ENCODE measurements at regions not wholly inside any gene's neighbourhood (a gene's known extent, or its start where the extent isn't known, plus 50 kb on each side); places are given as distances from the start of the nearest gene placed in this dataset.
"Not testable (repeated sequence)": the region's sequence is repeated elsewhere in the genome, so short reads cannot be mapped to it uniquely, and the experiment has no call there.

DNA sequence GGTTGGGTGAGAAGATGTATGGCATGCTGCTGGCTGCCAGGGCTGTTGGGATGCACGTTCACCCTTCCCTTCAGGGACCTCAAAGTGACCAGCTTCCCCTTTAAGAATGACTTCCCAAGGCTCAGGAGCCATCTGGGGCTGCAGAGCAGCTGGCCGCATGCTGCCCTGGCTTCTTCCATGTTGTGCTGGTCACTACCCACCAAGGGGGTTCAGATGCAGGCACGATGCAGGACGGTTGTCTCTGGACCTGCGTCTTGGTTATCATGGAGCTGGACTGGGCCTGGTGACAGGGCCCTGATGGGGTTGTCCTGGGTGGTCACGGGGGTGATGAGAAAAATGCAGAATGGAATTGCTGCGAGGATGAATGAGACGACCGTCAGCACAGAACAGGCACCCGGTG lies 297.8 kb downstream of the POTED start:
- DNase-seq = not testable (repeated sequence)

DNA sequence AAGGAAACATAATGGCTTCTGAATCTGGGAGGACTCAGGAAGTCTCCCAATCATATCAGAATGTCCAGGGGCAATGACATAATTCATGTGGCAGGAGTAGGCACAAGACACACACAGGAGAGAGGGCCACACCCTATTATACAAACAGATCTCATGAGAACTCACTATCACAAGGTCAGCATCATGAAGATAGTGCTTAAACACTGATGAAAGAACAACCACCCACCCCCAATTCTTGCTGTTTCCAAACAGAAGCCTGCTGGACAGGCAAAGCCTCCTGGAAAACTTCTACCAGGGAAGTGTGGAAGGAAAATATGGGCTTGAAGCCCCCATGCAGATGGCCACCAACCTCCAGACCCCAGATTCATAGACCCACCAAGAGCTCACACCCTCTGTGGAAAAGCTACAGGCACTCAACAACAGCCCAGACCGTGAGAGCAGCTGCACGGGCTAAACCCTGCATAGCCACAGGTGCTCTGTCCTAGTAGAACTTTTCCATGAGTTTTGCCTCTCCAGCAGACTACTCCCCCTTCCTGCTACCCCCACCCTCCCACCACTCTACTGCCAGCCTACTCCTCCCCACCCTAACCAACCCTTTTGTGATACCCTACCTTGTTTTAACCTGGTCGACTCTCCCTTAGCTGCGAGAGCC lies 287.1 kb downstream of the POTED start:
- DNase-seq = not testable (repeated sequence)

DNA sequence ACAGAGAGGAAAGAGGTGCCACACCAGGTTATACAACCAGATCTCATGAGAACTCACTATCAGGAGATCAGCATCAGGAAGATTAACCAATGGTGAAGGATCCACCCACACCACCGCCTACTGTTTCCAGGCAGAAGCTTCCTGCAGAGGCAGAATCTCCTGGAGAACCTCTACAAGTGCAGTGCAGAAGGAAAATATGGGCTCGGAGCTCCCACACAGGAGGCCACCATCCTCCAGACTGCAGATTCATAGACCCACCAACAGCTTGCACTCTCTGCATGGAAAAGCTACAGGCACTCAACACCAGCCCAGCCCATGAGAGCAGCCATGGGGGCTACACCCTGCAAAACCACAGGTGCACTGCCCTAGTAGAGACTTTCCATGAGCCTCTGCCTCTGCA lies 284.0 kb downstream of the POTED start:
- not testable (repeated sequence) for DNase-seq

DNA sequence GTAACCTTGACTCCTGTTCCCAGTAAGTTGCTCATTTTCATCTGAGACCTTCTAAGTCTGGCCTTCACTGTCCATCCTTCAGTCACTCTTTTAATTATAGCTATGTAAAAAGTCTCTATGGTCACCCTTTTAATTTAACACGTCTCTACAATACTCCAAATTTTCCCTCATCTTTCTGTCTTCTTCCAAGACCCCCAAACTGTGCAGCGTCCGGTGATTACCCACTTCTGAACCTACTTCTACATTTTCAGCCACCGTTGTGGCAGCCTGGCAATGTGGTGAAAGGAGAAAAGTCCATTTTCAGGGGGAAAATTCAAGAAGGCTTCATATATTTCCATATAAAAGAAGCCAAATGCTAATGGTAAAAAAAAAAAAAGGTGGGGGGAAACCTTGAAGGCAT lies 283.4 kb downstream of the POTED start:
- not testable (repeated sequence) for DNase-seq

DNA sequence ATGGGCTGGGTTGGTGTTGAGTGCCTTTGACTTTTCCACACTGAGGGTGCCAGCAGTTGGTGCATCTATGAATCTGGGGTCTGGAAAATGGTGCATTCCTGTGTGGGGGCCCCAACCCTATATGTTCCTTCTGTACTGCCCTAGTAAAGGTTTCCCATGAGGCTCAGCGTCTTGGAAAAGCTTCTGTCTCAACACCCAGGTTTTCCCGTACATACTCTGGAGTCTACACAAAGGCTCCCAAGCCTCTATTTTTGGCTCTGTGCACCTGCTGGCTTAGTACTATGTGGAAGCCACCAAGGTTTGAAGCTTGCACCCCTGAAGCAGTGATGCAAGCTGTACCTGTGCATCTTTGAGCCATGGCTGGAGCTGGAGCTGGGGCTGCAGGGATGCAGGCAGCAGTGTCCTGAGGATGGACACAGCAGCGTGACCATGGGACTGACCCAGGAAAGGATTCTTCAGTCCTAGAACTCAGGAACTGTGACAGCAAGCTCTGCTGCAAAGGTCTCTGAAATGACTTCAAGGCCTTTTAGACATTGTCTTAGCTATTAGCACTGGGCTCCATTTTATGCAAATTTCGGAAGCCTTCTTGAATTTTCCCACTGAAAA lies 282.7 kb downstream of the POTED start:
- DNase-seq = not testable (repeated sequence)

GRCh38 chr21:13889176-13889575 lies 279.6 kb downstream of the POTED start:
- not testable (repeated sequence) for DNase-seq

DNA sequence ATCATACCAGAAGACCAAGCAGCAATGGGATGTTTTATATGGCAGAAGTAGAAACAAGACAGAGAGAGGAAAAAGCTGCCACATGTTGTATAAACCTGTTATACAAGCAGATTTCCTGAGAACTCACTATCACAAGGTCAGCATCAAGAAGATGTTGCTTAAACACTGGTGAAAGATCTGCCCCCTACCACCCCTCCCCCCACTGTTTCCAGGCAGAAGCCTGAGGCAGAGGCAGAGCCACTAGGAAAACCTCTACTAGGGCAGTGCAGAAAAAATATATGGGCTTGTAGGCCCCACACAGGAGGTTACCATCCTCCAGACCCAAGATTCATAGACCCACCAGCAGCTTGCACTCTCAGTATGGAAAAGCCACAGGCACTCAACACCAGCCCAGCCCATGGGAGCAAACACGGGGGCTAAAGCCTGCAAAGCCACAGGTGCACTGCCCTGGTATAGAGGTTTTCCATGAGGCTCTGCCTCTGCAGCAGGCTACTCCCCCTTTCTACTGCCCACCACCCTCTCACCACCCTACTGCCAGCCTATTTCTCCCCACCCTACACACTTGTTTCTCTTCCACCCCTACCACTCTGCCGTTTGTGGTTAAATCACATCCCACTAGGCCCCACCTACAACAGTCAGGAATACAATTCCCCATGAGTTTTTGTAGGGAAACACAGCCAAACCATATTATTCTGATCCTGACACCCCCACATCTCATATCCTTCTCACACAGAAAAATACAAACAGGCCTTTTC lies 274.2 kb downstream of the POTED start:
- DNase-seq = not testable (repeated sequence)

DNA sequence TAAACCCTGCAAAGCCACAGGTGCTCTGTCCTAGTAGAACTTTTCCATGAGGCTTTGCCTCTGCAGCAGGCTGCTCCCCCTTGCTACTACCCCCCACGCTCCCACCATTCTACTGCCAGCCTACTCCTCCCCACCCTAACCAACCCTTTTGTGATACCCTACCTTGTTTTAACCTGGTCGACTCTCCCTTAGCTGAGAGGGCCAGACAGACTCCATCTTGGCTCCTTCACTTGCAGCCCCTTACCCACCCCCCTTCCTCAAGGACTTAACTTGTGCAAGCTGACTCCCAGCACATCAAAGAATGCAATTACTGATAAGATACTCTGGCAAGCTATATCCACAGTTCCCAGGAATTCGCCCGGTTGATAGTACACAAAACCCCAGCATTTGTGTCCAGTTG lies 267.9 kb downstream of the POTED start:
- DNase-seq = not testable (repeated sequence)

DNA sequence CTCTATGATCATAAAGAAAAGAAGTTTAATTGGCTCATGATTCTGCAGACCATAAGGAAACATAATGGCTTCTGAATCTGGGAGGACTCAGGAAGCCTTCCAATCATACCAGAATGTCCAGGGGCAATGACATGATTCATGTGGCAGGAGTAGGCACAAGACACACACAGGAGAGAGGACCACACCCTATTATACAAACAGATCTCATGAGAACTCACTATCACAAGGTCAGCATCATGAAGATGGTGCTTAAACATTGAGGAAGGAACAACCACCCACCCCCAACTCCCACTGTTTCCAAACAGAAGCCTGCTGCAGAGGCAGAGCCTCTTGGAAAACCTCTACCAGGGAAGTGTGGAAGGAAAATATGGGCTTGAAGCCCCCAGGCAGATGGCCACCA lies 267.4 kb downstream of the POTED start:
- DNase-seq = not testable (repeated sequence)

DNA sequence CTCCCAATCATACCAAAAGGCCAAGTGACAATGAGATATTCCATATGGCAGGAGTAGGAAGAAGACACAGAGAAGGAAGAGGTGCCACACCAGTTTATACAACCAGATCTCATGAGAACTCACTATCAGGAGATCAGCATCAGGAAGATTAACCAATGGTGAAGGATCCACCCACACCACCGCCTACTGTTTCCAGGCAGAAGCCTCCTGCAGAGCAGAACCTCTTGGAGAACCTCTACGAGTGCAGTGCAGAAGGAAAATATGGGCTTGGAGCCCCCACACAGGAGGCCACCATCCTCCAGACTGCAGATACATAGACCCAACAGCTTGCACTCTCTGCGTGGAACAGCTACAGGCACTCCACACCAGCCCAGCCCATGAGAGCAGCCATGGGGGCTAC lies 264.4 kb downstream of the POTED start:
- not testable (repeated sequence) for DNase-seq

GRCh38 chr21:13854638-13855037 lies 245.1 kb downstream of the POTED start:
- DNase-seq = no peak

DNA sequence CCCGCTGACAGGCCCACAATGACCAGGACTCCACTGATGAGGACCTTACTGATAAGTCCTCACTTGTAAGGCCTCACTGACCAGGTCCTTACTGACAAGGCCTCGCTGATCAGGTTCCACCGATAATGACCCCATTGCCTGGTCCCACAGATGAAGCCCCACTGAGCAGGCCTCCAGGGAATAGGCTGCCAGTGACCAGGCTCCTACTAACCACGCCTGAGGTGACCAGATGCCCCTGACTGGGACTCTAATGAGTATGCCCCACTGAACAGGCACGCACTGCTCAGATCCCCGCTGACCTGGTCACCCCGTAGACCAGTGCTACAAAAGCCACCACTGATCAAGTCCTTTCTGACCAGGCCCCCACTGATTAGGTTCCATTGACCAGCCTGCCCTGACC lies 241.2 kb downstream of the POTED start:
- not testable (repeated sequence) for DNase-seq

DNA sequence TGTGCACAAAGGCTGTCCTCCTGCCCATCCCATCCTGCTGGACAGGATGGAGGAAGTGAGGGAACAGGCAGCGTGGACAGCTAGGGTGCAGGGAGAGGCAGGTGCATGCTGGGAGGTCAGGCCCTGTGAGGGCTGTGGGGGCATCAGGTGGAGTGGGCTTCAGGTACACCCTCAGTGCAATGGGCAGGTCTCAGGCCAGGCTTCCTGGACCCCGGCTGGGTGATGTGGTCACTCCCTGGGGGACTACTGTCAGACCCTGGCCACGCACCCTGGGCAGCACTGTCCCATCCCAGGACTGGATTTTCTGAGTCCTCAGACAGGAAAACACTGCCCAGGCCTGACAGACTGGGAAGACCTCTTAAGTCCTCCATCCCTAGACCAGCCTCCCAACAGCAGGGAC lies 239.9 kb downstream of the POTED start:
- not testable (repeated sequence) for DNase-seq

- not testable (repeated sequence) for DNase-seq
Measured at GRCh38 chr21:13846718-13847117, 237.1 kb downstream of the POTED start.

DNA sequence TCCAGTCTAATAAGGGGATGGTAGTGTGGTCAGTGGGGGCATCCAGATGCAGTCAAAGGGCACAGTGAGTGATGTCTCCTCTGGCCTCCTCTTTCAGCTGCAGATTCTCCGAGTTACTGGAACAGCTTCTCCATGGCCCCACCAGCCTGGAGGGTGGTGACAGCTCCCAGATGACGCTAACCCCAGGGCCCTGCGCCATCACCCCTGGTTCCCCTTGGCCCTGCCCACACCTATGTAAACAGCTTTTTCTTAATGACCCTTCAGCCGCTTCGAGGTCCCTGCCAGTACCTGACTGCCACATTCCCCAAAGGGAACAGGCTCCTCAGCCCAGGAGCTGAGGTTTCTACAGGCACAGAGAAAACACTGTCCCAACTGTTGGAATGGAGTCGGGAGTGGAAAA lies 235.0 kb downstream of the POTED start:
- not testable (repeated sequence) for DNase-seq

GRCh38 chr21:13843081-13843480 lies 233.5 kb downstream of the POTED start:
- DNase-seq = not testable (repeated sequence)

GRCh38 chr21:13827666-13828065 lies 218.1 kb downstream of the POTED start:
- DNase-seq = not testable (repeated sequence)

DNA sequence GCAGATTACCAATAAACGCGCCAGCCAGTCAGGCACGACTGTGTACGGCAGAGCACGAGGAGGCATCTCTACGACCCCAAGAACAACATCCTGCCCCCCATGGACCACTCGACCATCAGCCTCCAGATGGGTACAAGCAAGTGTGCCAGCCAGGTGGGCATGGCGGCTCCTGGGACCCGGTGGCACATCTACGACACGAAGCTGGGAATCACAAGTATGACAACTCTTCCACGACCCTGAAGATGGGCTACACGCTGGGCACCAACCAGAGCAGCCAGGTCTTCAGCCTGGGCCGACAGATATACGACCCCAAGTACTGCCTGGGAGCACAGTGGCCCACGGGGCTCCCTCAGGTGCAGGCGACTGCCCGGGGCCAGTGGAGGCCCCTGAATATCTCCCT lies 217.6 kb downstream of the POTED start:
- DNase-seq = no peak

DNA sequence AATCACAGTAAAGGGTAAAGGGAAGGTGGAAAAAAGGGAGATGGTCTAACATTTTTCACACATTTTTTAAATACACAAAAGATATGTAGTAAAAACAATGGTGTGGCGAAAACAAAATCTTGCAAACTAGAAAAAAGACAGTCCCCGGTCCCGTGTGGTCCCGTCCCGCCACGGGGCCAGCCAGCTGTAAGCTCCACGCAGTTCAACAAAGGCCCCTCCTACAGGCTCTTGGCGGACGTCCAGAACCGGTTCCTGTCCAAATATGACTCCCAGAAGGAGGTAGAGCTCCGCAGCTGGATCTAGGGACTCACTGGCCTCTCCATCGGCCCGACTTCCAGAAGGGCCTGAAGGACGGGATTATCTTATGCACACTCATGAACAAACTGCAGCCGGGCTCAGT lies 216.9 kb downstream of the POTED start:
- DNase-seq = not testable (repeated sequence)

- DNase-seq = not testable (repeated sequence)
Measured at GRCh38 chr21:13825218-13825778, 215.7 kb downstream of the POTED start.

- not testable (repeated sequence) for DNase-seq
Measured at GRCh38 chr21:13820286-13820685, 210.7 kb downstream of the POTED start.

GRCh38 chr21:13812191-13812590 lies 202.6 kb downstream of the POTED start:
- not testable (repeated sequence) for DNase-seq

DNA sequence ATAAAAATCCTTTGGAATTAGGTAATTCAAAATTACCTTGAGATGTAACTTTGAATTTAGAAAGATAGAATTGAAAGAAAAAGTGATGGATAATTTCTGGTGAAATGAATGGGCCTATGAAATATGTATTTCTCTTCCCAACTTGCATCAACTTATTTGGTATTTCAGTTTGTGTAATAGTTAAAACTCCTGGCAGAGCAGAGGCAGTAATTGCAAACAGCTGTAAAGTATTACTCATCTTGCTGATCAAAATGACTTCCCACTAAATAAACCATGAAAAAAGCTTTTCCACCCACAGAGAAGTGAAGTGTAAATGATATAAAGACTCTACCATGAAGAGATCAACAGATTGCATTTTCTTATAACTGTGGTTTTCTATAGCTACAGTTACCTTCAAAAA lies 201.0 kb downstream of the POTED start:
- DNase-seq = not testable (repeated sequence)

DNA sequence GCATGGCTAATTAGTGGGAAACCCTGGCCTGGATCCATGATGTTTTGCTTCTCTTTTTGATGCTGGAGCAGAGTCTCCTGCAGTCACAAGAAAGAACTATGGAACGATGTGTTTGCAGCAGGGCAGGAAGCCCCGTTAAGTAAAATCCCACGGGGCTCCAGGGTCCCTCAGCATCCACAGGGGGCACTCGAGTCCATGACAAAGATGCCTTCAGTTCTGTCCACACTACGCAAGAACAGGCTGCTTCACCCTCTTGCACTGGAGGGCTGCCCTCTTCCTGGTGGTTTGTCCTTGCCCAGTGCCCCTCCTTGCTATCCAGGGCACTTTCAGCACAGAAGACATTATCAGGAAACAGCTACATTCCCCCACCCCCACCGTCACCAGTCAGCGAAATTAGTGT lies 196.9 kb downstream of the POTED start:
- not testable (repeated sequence) for DNase-seq

Data from NCI-H1417 (cell line).